Stimulated activated naive B cell treated with anti-CD40 and anti-IgM and Interleukin-4, amounts not matched to agents 10 μg/mL and 1 μg/mL and 100 μg/mL, for 72 hours (primary cell): ENCODE measurements at regions not wholly inside any gene's neighbourhood (a gene's known extent, or its start where the extent isn't known, plus 50 kb on each side); places are given as distances from the start of the nearest gene placed in this dataset.

Source experiments
- ATAC-seq, 2 donors: fragments of 150-1000 bp; cut with Tn5 transposase; replicated peaks; 2 replicates each; pipeline ENCODE4 v1.10.0; 2021; ENCODE audit warnings: moderate library complexity in 1 of 2
- DNase-seq: peaks from one replicate; pipeline ENCODE4 v3.0.0; 2021
- H3K27ac Mint-ChIP-seq: one replicate; pipeline ENCODE4 v1.8.0; 2022; ENCODE audit warnings: mild to moderate bottlenecking, mixed read lengths
- H3K27me3 Mint-ChIP-seq, 2 donors: one replicate each; pipeline ENCODE4 v1.8.0; 2022; ENCODE audit warnings: mixed read lengths in 2 of 2
- H3K36me3 Mint-ChIP-seq, 2 donors: one replicate each; pipeline ENCODE4 v1.8.0; 2022; ENCODE audit warnings: mixed read lengths in 2 of 2, mild to moderate bottlenecking in 1 of 2
- H3K4me1 Mint-ChIP-seq, 2 donors: one replicate each; pipeline ENCODE4 v1.8.0; 2022; ENCODE audit warnings: mixed read lengths in 2 of 2, mild to moderate bottlenecking in 1 of 2
- H3K4me3 Mint-ChIP-seq, 2 donors: one replicate each; pipeline ENCODE4 v1.8.0; 2022; ENCODE audit warnings: mild to moderate bottlenecking in 2 of 2, mixed read lengths in 2 of 2, moderate library complexity in 1 of 2
- H3K9me3 Mint-ChIP-seq, 2 donors: one replicate each; pipeline ENCODE4 v1.8.0; 2022; ENCODE audit warnings: mixed read lengths in 2 of 2, mild to moderate bottlenecking in 1 of 2

DNA sequence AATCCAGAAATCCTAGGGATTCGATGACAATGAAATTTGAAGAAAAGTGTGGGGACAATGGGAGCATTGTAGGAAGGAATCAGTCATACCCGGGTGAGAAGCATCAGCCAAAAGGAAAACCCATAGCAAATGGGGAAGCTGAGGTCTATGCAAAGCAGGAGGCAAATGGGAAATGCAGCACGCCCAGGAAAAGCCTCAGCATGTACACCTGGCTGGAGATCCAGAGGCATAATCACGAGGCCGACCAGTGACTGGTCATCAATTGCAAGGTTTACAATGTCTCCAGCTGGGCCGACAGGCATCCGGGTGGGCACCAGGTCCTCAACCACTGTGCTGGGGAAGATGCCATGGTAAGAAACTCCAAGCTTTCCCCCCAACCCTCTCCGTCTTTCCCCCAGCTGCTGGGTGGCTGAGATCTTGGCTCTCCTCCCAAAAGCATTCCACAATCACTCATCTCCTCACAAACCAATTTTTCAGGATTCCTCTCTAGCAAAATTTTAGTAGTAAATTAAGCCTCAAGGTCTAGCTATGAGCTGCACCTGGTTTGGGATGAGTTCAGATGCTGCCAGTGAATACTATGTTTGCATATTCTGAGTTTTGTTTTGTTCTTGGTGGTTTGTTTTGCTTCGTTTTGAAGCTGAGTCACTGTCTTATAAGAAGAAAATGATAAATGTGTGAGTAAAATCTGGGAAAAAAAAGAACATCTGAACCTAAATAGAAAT, 98.0 kb upstream of the OR5AK2 start:
- ATAC-seq (no peak), DNase-seq (no peak)
- Mint-ChIP-seq H3K9me3 (no peaks in the 10 kb centered on the region), H3K27me3 (no peaks in the 10 kb centered on the region), H3K4me3 (no peak overlapping the region), H3K4me1 (no peaks in the 10 kb centered on the region), H3K36me3 (no peaks in the 10 kb centered on the region), H3K27ac (no peak overlapping the region)

DNA sequence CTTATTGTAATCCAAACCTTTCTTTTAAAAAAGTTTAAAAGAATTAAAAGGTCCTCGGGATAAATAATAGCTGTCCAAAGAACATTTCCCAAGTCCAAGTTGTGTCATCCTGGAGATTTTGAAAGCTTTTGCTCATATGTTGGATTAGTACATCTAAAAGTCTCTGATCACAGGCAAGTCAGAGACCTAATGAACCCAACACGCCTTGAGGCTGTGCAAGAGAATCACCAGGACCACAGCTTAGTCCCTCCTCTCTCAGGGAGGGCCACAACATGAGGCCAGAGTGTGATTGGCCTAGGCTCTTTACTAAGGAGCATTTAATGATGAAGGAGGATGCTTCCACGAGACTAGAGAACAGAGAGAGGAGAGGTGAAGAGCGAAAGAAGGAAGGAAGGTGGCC, 98.7 kb upstream of the OR5AK2 start:
- ATAC-seq: no peak
- DNase-seq: no peak
- H3K4me1 Mint-ChIP-seq: no peaks in the 10 kb centered on the region
- no peaks in the 10 kb centered on the region for H3K9me3 Mint-ChIP-seq
- no peaks in the 10 kb centered on the region for H3K27me3 Mint-ChIP-seq
- H3K36me3 Mint-ChIP-seq: no peaks in the 10 kb centered on the region
- H3K4me3 Mint-ChIP-seq: no peak overlapping the region
- no peak overlapping the region for H3K27ac Mint-ChIP-seq

DNA sequence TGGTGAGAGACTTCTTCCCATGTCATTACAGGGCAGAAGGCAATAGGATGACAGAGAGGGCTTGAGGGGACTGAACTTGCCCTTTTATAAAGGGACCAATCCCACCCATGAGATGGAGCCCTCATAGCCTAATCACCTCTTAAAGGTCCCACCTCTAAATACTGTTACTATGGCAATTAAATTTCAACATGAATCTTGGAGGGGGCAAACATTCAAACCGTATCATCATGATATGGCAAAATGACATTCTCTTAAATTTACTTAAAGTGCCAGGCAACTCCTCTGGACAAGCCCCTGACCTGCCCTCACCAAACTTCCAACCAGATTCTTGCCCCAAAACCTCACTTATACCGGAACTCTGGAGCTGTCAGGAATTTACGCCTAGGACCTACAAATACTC, 100.8 kb upstream of the OR5AK2 start:
- H3K9me3 Mint-ChIP-seq: no peaks in the 10 kb centered on the region
- no peaks in the 10 kb centered on the region for H3K27me3 Mint-ChIP-seq
- no peak overlapping the region for H3K27ac Mint-ChIP-seq
- no peak overlapping the region for H3K4me3 Mint-ChIP-seq
- no peaks in the 10 kb centered on the region for H3K36me3 Mint-ChIP-seq
- DNase-seq (no peak), ATAC-seq (no peak)
- H3K4me1 Mint-ChIP-seq: no peaks in the 10 kb centered on the region

DNA sequence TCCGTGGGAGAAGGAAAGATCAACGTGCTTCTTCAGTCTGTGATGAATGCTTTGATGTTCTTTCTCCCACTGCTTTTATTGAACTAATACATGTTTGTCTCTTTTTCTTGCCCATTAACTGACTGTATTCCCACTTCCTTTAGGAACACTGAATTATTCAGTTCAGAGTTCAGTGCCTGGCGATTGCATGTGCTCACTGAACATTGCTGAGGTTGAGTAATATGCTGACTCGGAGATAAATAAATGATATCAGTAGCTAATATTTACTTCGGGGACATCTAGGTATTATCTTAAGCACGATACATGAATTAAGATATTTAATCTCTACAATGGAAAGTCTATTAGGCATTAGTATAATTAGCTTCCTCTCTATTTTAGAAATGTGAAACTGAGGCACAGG, 102.3 kb upstream of the OR5AK2 start:
- Mint-ChIP-seq H3K27ac (no peak overlapping the region), H3K4me3 (no peak overlapping the region), H3K36me3 (no peaks in the 10 kb centered on the region), H3K9me3 (no peaks in the 10 kb centered on the region), H3K4me1 (no peaks in the 10 kb centered on the region), H3K27me3 (no peaks in the 10 kb centered on the region)
- ATAC-seq (no peak), DNase-seq (no peak)

DNA sequence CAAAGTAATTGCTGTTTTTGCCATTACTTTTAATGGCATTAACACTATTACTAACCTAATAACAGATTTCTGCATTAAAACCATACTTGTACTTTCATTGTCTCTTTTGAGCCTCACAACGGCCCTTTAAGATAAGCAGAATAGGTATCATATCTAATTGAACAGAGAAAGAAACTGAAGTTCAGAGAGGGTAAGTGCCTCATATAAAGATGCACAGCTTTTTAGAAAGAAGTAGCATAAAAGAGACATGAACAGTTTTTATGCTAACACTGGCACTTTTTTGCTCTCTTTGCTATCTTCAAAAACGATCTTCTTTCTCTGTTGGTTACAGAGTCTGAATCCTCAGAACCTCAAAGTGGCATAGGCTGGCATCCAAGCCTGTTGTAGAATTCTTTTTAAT, 102.9 kb upstream of the OR5AK2 start:
- Mint-ChIP-seq H3K27me3 (no peaks in the 10 kb centered on the region), H3K27ac (no peak overlapping the region)

DNA sequence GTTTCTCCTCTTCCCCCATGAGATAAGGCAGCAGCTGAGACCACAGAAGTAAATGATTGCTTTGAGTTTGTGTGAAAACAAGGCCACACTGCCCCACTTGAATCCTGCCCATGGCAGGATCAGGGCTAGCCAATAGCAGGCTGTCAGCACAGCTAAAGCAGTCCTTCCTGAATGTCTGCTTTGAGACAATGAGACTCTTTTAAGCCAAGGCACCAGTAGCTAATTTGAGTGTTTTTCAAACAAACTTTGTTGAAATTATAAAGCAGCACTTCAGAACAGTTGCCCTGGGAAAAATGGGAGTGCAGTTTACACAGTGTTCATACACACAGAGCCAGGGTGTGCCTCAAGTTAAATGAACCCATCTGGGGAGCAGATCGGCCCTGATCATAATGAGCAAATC, 103.5 kb upstream of the OR5AK2 start:
- H3K27ac Mint-ChIP-seq: no peak overlapping the region
- ATAC-seq (no peak), DNase-seq (no peak)
- no peaks in the 10 kb centered on the region for H3K9me3 Mint-ChIP-seq
- H3K4me1 Mint-ChIP-seq: no peaks in the 10 kb centered on the region
- no peak overlapping the region for H3K4me3 Mint-ChIP-seq
- no peaks in the 10 kb centered on the region for H3K27me3 Mint-ChIP-seq
- no peaks in the 10 kb centered on the region for H3K36me3 Mint-ChIP-seq

More for the DNA sequence above, 102.9 kb upstream of the OR5AK2 start:
- H3K36me3 Mint-ChIP-seq: no peaks in the 10 kb centered on the region
- no peak for ATAC-seq
- H3K4me1 Mint-ChIP-seq: no peaks in the 10 kb centered on the region
- no peak overlapping the region for H3K4me3 Mint-ChIP-seq
- DNase-seq: no peak
- no peaks in the 10 kb centered on the region for H3K9me3 Mint-ChIP-seq

DNA sequence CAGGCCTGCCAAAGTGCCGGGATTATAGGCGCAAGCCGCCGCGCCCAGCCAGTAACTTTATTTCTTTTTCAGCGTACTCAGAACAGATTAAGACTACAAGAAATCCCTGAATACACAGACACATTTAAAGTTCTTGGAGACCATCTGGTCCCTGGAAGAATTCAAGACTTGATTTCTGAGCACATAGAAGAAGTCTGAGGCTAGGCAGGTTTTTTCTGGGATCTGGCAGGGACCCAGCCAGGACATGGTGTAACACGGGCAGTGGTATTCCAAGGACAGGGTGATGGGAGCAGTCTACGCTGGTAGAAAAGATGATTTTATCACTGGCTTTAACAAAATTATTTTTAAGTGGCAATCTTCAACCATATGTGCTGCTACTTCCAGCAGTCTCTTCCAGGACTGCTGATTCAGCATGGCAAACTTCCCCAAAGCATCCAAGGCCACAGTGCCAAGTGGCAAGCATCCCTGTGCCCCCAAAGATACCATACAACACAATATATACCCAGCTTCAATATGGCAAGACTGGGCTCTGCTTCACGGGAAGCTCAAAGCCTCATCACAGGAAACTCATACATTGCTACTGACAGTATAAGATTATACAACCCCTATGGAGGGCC, 105.2 kb upstream of the OR5AK2 start:
- no peak for ATAC-seq
- no peaks in the 10 kb centered on the region for H3K36me3 Mint-ChIP-seq
- no peaks in the 10 kb centered on the region for H3K27me3 Mint-ChIP-seq
- H3K4me1 Mint-ChIP-seq: no peaks in the 10 kb centered on the region
- H3K9me3 Mint-ChIP-seq: no peaks in the 10 kb centered on the region
- DNase-seq: no peak
- no peak overlapping the region for H3K27ac Mint-ChIP-seq
- H3K4me3 Mint-ChIP-seq: no peak overlapping the region

DNA sequence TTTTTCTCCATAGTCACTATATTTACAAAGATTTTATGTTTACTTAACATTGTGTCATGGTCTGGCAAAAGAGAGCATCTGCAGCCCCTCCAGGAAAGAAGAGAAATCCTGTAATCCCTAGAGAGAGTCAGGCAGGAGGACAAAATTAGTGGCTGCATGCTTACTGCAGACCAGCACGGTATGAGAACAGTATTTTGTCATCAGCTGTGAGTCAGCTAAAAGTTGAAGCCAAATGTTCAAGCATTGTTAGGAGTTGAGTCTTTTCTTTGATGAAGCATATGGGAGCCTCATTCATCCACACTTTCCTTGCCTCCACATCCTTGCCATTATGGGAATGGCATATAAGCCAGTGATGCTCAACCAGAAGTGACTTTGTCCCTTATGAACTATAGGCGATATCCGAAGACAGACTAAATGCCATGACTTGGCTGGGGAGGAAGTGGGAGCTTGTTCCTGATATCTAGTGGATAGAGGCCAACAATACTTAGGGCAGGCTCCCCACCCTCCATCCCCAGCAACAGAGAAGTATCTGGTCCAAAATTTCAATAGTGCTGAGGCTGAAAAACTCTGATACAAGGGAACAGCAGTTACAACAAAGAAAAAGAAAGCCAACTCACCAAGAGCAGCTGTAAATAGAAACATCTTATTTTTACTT, 112.0 kb upstream of the OR5AK2 start:
- DNase-seq (no peak), ATAC-seq (no peak)
- H3K27ac Mint-ChIP-seq: no peak overlapping the region
- peaks cover 4 to 5% of the 10 kb centered on the region in 2 donors for H3K9me3 Mint-ChIP-seq
- H3K4me3 Mint-ChIP-seq: no peak overlapping the region
- no peaks in the 10 kb centered on the region for H3K27me3 Mint-ChIP-seq
- H3K36me3 Mint-ChIP-seq: no peaks in the 10 kb centered on the region
- H3K4me1 Mint-ChIP-seq: no peaks in the 10 kb centered on the region

DNA sequence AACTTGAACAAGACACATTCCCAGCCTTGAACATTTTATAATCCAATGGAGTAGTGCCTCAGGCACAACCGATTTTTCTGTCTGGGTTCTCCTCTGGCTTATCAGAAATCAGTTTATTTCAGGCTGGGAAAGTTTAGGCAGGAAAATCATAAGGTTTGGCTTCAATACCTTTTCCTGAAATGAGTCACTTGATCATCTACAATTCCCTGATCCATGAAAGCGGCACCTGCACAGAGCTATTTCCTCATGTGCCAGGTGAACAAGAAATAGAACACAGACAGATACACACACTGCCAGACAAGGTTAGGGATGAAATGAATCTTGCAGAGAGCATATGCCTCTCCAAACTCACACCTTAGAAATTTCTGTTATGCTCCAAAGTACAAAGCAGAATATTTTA, 106.7 kb upstream of the OR9G4 start:
- Mint-ChIP-seq H3K27ac (no peak overlapping the region), H3K9me3 (peaks cover 0 to under 1% of the 10 kb centered on the region in 2 donors), H3K4me1 (no peaks in the 10 kb centered on the region), H3K27me3 (no peaks in the 10 kb centered on the region), H3K4me3 (no peak overlapping the region), H3K36me3 (no peaks in the 10 kb centered on the region)
- ATAC-seq (no peak), DNase-seq (no peak)

DNA sequence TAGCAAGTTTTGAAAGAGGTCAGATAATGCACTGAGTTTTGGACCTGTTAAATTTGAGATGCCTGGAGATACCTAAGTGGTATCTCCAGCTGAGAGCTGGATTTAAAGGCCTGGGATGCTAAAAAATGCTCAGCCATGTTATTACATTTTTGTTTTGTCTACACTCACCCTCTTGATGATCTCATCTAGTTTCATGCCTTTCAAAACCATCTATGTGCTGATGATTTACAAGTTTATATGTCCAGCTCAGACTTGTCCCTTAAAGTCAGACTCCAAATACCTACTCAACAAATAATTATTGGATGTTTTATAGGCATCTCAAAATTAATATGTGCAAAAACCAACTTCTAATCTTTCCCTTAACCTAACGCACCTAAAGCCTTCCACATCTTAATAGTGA, 103.6 kb upstream of the OR9G4 start:
- Mint-ChIP-seq H3K9me3 (no peaks in the 10 kb centered on the region), H3K4me3 (no peak overlapping the region), H3K27ac (no peak overlapping the region), H3K36me3 (no peaks in the 10 kb centered on the region), H3K4me1 (no peaks in the 10 kb centered on the region), H3K27me3 (no peaks in the 10 kb centered on the region)
- ATAC-seq: no peak
- DNase-seq: no peak

DNA sequence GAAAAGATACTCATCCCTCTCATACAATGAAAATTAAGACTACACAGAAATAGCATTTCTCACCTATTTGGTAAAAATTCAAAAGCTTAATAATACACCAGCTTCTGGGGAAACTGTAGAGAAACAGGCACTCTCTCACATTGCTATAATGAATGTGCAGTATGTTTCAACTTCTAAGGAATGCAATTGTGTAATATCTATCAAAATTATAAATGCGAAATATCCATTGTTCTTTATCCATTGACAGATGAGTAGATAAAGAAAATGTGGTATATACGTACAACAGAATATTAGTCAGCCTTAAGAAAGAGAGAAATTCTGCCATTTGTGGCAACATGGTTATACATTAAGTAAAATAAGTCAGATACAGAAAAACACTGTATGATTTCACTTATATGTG, 101.4 kb upstream of the OR9G4 start:
- Mint-ChIP-seq H3K36me3 (no peaks in the 10 kb centered on the region), H3K9me3 (peaks cover 2 to 6% of the 10 kb centered on the region in 2 donors), H3K27me3 (peaks cover 0 to 9% of the 10 kb centered on the region in 2 donors), H3K4me3 (no peak overlapping the region), H3K27ac (no peak overlapping the region), H3K4me1 (no peaks in the 10 kb centered on the region)
- no peak for DNase-seq
- ATAC-seq: no peak

DNA sequence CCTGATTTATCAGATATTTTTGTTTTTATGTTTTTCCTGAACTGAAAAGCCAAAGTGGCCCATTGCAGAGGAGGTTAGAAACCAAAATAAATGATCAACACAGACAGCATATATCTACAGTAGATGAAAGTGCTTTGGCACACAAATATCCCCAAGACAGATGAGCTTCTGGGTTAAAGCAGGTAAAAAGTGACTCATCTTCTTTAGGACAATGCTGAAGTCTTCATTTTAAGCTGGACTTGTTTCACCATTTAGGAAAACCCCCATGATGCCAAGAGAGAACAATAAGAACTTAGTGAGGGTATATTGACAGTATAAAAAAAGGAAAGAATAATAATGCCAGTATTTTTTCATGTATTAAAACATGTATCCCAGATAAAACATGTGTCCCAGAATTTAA, 100.8 kb upstream of the OR9G4 start:
- H3K27me3 Mint-ChIP-seq: peaks cover 0 to 9% of the 10 kb centered on the region in 2 donors
- ATAC-seq (no peak), DNase-seq (no peak)
- H3K36me3 Mint-ChIP-seq: no peaks in the 10 kb centered on the region
- no peak overlapping the region for H3K27ac Mint-ChIP-seq
- H3K9me3 Mint-ChIP-seq: peaks cover 2 to 6% of the 10 kb centered on the region in 2 donors
- no peaks in the 10 kb centered on the region for H3K4me1 Mint-ChIP-seq
- H3K4me3 Mint-ChIP-seq: no peak overlapping the region

DNA sequence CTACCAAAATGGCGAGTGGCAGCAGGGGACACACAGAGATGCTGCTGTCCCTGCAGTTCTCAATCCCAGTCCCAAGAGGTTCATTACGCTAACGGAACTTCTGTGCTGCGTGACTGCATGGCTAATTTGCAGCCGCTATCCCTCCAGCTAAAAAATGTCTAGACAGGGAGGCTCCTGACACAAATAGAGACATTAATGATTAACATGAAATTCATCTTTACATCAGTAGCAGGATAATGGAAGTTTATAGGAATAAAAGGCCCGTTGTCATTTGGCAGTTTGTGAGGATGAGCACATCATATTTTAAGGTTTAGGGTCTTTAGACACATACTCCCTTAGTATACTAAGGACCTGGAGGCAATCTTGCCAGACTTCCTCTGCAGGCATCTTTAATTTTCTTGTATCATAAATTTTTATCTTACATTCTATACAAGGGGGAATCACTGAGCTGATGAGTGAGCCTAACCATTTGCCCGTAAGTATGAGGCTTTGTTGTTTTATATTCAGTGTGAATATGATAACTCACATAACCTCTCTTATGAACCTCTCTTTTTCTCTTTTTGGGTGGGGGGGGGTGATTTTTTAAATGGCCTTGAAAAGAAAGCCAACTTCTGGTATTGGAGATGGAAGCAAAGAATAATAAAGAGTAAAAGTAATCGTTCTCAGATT, 99.8 kb upstream of the OR9G4 start:
- ATAC-seq (no peak), DNase-seq (no peak)
- no peaks in the 10 kb centered on the region for H3K36me3 Mint-ChIP-seq
- H3K4me1 Mint-ChIP-seq: no peaks in the 10 kb centered on the region
- peaks cover 0 to 9% of the 10 kb centered on the region in 2 donors for H3K27me3 Mint-ChIP-seq
- H3K4me3 Mint-ChIP-seq: no peak overlapping the region
- H3K9me3 Mint-ChIP-seq: peaks cover 2 to 6% of the 10 kb centered on the region in 2 donors
- H3K27ac Mint-ChIP-seq: no peak overlapping the region

DNA sequence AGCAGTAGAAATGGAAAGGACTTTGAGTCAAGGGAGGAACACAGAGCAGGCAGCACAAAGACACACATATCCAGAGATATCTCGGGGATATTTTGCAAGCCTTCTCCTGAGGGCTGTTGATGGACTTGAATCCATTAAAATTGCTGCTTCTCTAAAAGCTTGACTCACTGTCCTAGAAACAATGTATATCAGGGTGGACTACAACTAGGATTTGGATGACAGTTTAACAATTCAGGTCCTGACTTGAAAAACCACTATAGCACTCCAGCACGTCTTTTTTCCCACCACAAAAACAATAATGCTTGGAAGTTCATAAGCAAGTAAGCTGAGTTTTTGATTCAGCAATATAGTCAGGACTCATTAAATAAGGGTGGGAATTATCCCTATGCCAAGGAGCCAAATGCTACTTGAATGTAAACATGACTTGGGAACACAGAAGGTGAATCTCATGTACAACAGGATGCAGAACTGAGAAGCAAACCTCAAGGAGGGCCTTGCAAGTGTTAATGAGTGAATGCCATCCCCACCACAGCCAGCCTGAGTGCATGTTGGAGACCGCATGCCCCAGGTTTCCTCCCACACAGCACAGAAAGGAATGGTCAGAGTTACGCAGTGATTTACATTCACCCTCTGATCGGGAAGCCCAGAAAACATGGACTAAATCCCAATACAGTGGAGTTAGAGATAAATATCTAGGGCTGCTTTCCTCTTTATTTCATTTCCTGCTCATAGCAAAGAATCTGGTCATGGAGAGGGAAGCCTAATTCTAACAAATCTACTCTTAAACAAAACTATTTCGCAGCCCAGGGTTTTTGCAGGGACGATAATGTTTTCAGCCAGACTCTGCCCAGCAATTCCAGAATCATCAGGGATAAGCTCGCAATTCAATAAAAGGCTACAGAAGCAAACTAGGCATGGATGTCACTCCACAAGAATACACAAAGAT, 98.4 kb upstream of the OR9G4 start:
- H3K27ac Mint-ChIP-seq: no peak overlapping the region
- H3K4me1 Mint-ChIP-seq: no peaks in the 10 kb centered on the region
- ATAC-seq (no peak), DNase-seq (no peak)
- H3K4me3 Mint-ChIP-seq: no peak overlapping the region
- peaks cover 0 to 9% of the 10 kb centered on the region in 2 donors for H3K27me3 Mint-ChIP-seq
- peaks cover 2 to 6% of the 10 kb centered on the region in 2 donors for H3K9me3 Mint-ChIP-seq
- H3K36me3 Mint-ChIP-seq: no peaks in the 10 kb centered on the region
